OCI-LY7 (cell line): ENCODE measurements at regions not wholly inside any gene's neighbourhood (a gene's known extent, or its start where the extent isn't known, plus 50 kb on each side); places are given as distances from the start of the nearest gene placed in this dataset.

ENCODE experiments used
- BruUV-seq: library from RNA; stranded (reverse); fragments of 400-500 nt; replicated peaks from 2 replicates; lab custom pipeline; 2021; lab: Mats Ljungman, UMichigan
- CTCF ChIA-PET: fragments of 300-600 bp; sonication (Branson Sonifier 250); formaldehyde crosslinking; loops from one replicate; lab custom pipeline; 2022; ENCODE audit warnings: antibody characterized with exemption; ENCODE audit not compliant: unreplicated experiment; lab: Charles Lee
- POLR2A ChIA-PET: fragments of 300-600 bp; sonication (Branson Sonifier 250); formaldehyde crosslinking; loops from one replicate; lab custom pipeline; 2022; ENCODE audit warnings: antibody characterized with exemption; lab: Charles Lee
- DNase-seq: peaks from one replicate; pipeline ENCODE4 v3.0.0-alpha.2; 2015; ENCODE audit warnings: low spot score
- H2AFZ ChIP-seq: fragments of 200-600 bp; sonication (generic), shearing (Covaris generic); 2 replicates; pipeline ENCODE4 v1.6.1; 2014; ENCODE audit warnings: mild to moderate bottlenecking, antibody characterized with exemption, low read length, moderate library complexity
- H3K27ac ChIP-seq: fragments of 200-600 bp; sonication (generic); 2 replicates; pipeline ENCODE4 v1.5.1; 2014; ENCODE audit warnings: mixed run types, low read depth, mild to moderate bottlenecking, moderate library complexity, low read length, inconsistent platforms; ENCODE audit not compliant: poor library complexity, severe bottlenecking
- H3K36me3 ChIP-seq: fragments of 200-600 bp; sonication (generic); 2 replicates; pipeline ENCODE4 v1.6.1; 2014; ENCODE audit warnings: mild to moderate bottlenecking, antibody characterized with exemption, low read length, moderate library complexity, mixed read lengths; ENCODE audit not compliant: insufficient read depth
- H3K4me1 ChIP-seq: fragments of 200-600 bp; sonication (generic); 2 replicates; pipeline ENCODE4 v1.5.1; 2014; ENCODE audit warnings: mild to moderate bottlenecking, low read length; ENCODE audit not compliant: insufficient read depth, poor library complexity, severe bottlenecking
- H3K4me2 ChIP-seq: fragments of 200-600 bp; sonication (generic); 2 replicates; pipeline ENCODE4 v1.6.1; 2014; ENCODE audit warnings: mild to moderate bottlenecking, low read length
- H3K4me3 ChIP-seq: fragments of 200-600 bp; sonication (generic); 2 replicates; pipeline ENCODE4 v1.5.1; 2014; ENCODE audit warnings: mild to moderate bottlenecking, low read depth, low read length; ENCODE audit not compliant: poor library complexity, severe bottlenecking
- H3K79me2 ChIP-seq: fragments of 200-600 bp; sonication (generic); 2 replicates; pipeline ENCODE4 v1.6.1; 2016; ENCODE audit warnings: low read depth, mild to moderate bottlenecking, low read length, moderate library complexity, mixed read lengths; ENCODE audit not compliant: insufficient read depth
- H3K9me2 ChIP-seq: fragments of 200-600 bp; sonication (generic); 2 replicates; pipeline ENCODE4 v1.6.1; 2016; ENCODE audit warnings: mild to moderate bottlenecking, low read length, mixed read lengths; ENCODE audit not compliant: insufficient read depth
- H3K9me3 ChIP-seq: fragments of 200-600 bp; sonication (generic); 2 replicates; pipeline ENCODE4 v1.6.1; 2014; ENCODE audit warnings: mild to moderate bottlenecking, mixed run types, low read length, mixed read lengths
- H4K20me1 ChIP-seq: fragments of 200-600 bp; sonication (generic); 2 replicates; pipeline ENCODE4 v1.6.1; 2014; ENCODE audit warnings: mild to moderate bottlenecking, antibody characterized with exemption, low read length, moderate library complexity, mixed read lengths; ENCODE audit not compliant: insufficient read depth
- EZH2phosphoT487 ChIP-seq: fragments of 200-600 bp; sonication (generic); IDR thresholded peaks from 2 replicates; pipeline ENCODE4 v1.6.1; 2018; ENCODE audit warnings: low read depth, borderline replicate concordance, mild to moderate bottlenecking, mixed run types, antibody characterized with exemption, low read length, moderate library complexity, mixed read lengths
- intact Hi-C: fragments of 100-400 bp; cut with micrococcal nuclease; formaldehyde crosslinking; loops from one replicate; pipeline ENCODE4 v1.10.0; 2022; ENCODE audit not compliant: unreplicated experiment
- TF ChIP-seq, protein P1 (sequence below): fragments of 200-600 bp; sonication (generic); conservative IDR thresholded peaks from 2 replicates; pipeline ENCODE4 v1.5.1; 2014; ENCODE audit warnings: mild to moderate bottlenecking, antibody characterized with exemption, low read length, moderate library complexity, mixed read lengths

DNA sequence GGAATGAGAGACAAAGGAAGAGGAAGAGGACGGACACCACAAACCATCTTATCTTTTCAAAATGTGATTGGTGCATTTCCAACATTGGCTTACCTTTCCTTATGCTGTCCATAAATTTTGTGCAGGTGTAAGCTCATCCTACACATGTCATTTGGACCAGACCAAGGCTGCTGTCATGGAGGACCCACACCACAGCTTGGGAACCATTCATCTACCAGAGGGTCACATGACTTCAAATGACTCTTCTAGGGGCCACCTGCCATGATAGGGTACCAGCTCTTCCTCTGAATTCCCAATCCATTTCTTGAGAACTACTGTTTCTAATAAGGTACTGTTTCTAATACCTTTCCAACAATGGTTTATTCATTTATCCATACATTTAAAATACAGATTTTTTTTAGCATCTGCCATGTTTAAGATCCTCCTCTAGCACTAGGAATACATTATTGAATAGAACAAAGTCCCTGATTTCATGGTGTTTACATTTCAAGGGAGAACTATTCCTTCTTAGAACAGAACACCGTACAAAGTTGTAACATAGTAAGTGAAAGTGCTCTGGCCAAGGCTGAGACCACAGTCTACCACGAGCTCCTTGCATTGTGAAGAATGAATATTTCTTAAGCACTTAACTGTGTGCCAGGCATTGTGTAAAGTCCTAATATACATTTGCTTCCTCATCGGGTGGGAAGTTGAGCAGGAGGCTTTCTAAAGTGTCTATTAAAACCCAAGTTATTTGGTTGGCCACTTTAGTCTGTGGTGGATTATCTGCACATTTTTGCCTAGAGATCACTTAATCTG, 246.1 kb upstream of the FN1 start:
- H3K27ac ChIP-seq = no peak overlapping the region
- H4K20me1 ChIP-seq = no peaks in the 10 kb centered on the region
- no peaks in the 10 kb centered on the region for H3K9me3 ChIP-seq
- H3K4me2 ChIP-seq = no peak overlapping the region
- no peak overlapping the region for H2AFZ ChIP-seq
- TF ChIP-seq, protein P1, sequence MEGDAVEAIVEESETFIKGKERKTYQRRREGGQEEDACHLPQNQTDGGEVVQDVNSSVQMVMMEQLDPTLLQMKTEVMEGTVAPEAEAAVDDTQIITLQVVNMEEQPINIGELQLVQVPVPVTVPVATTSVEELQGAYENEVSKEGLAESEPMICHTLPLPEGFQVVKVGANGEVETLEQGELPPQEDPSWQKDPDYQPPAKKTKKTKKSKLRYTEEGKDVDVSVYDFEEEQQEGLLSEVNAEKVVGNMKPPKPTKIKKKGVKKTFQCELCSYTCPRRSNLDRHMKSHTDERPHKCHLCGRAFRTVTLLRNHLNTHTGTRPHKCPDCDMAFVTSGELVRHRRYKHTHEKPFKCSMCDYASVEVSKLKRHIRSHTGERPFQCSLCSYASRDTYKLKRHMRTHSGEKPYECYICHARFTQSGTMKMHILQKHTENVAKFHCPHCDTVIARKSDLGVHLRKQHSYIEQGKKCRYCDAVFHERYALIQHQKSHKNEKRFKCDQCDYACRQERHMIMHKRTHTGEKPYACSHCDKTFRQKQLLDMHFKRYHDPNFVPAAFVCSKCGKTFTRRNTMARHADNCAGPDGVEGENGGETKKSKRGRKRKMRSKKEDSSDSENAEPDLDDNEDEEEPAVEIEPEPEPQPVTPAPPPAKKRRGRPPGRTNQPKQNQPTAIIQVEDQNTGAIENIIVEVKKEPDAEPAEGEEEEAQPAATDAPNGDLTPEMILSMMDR = no peak
- no peak for TF ChIP-seq EZH2phosphoT487
- BruUV-seq = no TSS peak
- ChIA-PET CTCF (no interaction called here), POLR2A (interaction anchor here (1.0 kb wide), 1 partner anchor 12 kb away, joined by 3 read pairs; no protein-coding TSS in a partner anchor)
- intact Hi-C loops = no loop called here
- no peak for DNase-seq
- H3K4me1 ChIP-seq = no peaks in the 10 kb centered on the region
- H3K36me3 ChIP-seq = no peaks in the 10 kb centered on the region
- H3K4me3 ChIP-seq = no peak overlapping the region
- H3K79me2 ChIP-seq = no peaks in the 10 kb centered on the region
- no peaks in the 10 kb centered on the region for H3K9me2 ChIP-seq

DNA sequence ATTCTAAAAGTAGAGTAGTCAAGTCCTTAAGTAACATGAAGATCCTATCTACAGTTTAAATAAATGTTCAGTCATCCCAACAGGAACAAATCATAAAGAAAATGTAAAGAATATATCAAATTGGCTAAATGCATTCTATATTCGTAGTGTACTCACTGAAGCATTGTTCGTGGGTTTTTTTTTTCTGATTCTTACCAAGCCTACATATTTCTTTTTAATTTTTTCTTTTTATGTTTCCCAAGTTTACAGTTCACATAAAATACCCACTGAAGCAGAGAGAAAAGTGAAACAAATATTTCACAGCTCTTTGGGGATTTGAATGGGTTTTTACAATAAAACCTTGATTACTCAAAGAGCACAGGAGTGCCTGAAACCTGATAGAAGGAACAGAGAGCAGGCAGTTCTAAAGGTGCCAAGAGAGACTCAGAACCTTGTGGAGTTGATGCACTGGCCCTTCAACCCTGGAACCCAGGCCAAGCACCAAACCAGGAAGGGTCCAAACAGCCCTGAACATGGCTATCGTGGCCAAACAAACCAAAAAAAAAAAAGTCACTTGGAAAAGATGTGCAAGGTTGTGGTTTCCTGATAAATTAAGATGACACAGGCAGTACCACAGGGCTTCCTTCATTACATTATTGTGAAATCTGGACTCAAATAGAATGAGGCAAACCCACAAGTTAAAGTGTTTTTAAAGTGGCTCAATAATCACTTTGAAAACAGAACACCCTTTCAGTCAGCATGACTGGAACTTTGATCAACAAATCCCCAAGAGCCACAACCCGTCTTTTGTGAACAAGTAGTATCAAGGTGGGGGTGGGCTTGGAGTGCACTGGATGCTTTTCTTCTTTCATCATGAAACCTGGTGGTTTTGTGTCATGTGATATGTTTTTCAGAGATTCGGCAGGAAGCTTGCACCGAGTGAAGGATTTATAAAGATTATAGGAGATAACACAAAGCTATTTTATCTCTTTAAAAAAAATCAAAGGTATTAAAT, 245.0 kb upstream of the FN1 start:
- Histone ChIP-seq H4K20me1 (no peaks in the 10 kb centered on the region), H3K27ac (no peak overlapping the region), H3K4me2 (no peak overlapping the region), H3K79me2 (no peaks in the 10 kb centered on the region), H3K4me1 (no peaks in the 10 kb centered on the region), H2AFZ (no peak overlapping the region), H3K9me2 (no peaks in the 10 kb centered on the region), H3K36me3 (no peaks in the 10 kb centered on the region), H3K4me3 (no peak overlapping the region), H3K9me3 (no peaks in the 10 kb centered on the region)
- no peak for DNase-seq
- POLR2A ChIA-PET = interaction anchor here (1.0 kb wide), 1 partner anchor 11 kb away, joined by 3 read pairs; no protein-coding TSS in a partner anchor
- intact Hi-C loops = no loop called here
- TF ChIP-seq, protein P1 = no peak
- TF ChIP-seq EZH2phosphoT487 = no peak
- CTCF ChIA-PET = no interaction called here
- no TSS peak for BruUV-seq
